ENCODE measurements at regions not wholly inside any gene's neighbourhood (a gene's known extent, or its start where the extent isn't known, plus 50 kb on each side); places are given as distances from the start of the nearest gene placed in this dataset.

DNA sequence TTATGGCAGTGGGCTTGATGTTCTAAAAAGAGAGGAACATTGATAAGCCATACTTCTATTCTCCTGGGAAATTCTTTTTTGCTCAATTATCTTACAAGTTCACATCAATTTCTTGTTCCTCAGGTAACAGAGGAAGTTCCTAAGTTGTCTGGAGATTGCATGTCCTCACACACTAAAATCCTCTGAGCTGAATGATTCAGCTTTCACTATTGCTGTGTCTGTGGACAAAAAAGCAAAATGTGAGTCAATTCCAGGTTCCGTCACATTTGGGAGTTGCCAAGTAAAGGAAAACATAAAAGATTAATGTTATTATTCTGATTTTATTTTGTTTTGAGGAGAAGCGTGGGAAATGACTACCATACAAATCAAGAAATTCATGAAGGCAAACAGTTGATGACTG lies 316.7 kb downstream of the CHRM3 start:
- intact Hi-C loops (cut with DNase I): no loop called here
- Histone ChIP-seq H3K9me3 (no peaks in the 10 kb centered on the region), H3K36me3 (no peaks in the 10 kb centered on the region), H3K4me1 (peaks cover 0 to 3% (median 0%) of the 10 kb centered on the region in 4 donors), H3K27me3 (no peaks in the 10 kb centered on the region), H3K27ac (no peak overlapping the region), H3K4me3 (no peak overlapping the region)
- no peak for DNase-seq
- TF ChIP-seq, protein P1, sequence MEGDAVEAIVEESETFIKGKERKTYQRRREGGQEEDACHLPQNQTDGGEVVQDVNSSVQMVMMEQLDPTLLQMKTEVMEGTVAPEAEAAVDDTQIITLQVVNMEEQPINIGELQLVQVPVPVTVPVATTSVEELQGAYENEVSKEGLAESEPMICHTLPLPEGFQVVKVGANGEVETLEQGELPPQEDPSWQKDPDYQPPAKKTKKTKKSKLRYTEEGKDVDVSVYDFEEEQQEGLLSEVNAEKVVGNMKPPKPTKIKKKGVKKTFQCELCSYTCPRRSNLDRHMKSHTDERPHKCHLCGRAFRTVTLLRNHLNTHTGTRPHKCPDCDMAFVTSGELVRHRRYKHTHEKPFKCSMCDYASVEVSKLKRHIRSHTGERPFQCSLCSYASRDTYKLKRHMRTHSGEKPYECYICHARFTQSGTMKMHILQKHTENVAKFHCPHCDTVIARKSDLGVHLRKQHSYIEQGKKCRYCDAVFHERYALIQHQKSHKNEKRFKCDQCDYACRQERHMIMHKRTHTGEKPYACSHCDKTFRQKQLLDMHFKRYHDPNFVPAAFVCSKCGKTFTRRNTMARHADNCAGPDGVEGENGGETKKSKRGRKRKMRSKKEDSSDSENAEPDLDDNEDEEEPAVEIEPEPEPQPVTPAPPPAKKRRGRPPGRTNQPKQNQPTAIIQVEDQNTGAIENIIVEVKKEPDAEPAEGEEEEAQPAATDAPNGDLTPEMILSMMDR (IDR thresholded peaks at IDR 0.05): no peak
- TF ChIP-seq POLR2A (IDR thresholded peaks at IDR 0.05): no peak
- no peak for TF ChIP-seq POLR2AphosphoS5 (IDR thresholded peaks at IDR 0.05)
- no peak for TF ChIP-seq EP300 (IDR thresholded peaks at IDR 0.05)
- 93 to 94% methylated on average over 2 of the region's 2 CpGs for WGBS, 2 donors

DNA sequence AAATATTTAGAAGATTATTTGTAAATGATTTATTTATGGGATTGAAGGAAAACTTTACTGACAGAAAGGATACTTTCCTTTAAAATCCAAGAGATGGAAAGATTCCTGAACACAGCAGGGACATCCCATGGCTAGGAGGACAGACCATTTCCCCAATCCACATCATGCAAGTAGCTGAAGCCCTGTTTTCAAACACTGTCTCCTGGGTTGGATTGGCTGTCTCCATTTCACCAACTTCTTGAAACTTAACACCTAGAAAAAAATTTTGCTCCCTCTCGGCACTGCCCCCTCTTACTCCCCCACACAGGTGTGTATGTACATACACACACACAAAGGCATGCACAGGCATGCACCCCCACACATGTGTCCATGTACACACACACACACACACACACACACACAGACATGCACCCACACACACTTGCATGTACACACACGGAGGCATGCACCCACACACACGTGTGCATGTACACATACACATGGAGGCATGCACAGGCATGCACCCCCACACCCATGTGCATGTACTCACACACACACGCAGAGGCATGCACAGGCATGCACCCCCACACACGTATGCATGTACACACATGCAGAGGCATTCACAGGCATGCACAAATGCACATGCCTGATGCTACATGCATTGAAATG lies 320.0 kb downstream of the CHRM3 start:
- no peak for DNase-seq
- H3K36me3 ChIP-seq: no peaks in the 10 kb centered on the region
- H3K9me3 ChIP-seq: no peaks in the 10 kb centered on the region
- intact Hi-C loops (cut with DNase I): no loop called here
- H3K27ac ChIP-seq: no peak overlapping the region
- no peaks in the 10 kb centered on the region for H3K27me3 ChIP-seq
- H3K4me1 ChIP-seq: peaks cover 0 to 3% (median 0%) of the 10 kb centered on the region in 4 donors
- TF ChIP-seq, protein P1 (IDR thresholded peaks at IDR 0.05): no peak
- TF ChIP-seq POLR2AphosphoS5 (IDR thresholded peaks at IDR 0.05): no peak
- TF ChIP-seq EP300 (IDR thresholded peaks at IDR 0.05): no peak
- no peak for TF ChIP-seq POLR2A (IDR thresholded peaks at IDR 0.05)
- no peak overlapping the region for H3K4me3 ChIP-seq
- WGBS, 2 donors: 88 to 94% methylated on average over 5 of the region's 5 CpGs

DNA sequence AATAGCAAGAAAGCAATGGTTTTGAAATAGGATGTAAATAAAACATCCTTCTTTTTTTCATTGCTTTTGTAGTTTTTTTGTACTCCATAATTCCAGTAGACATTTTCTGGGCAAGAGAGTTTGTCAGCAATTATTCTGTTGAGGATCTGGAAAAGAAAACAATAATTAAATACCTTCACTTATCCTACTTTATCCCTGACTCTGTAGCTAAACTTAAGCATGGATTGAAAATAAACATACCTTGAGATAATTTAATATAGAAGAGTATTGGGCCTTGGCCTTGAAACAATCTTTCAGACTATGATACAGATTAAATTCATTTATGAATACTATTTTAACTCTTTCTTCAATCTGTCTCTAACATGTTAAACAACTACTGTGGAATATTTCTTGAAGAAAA lies 321.2 kb downstream of the CHRM3 start:
- intact Hi-C loops (cut with DNase I): no loop called here
- Histone ChIP-seq H3K9me3 (no peaks in the 10 kb centered on the region), H3K27me3 (no peaks in the 10 kb centered on the region), H3K36me3 (no peaks in the 10 kb centered on the region), H3K4me1 (peaks cover 0 to 3% (median 0%) of the 10 kb centered on the region in 4 donors), H3K4me3 (no peak overlapping the region), H3K27ac (no peak overlapping the region)
- TF ChIP-seq, protein P1 (IDR thresholded peaks at IDR 0.05): no peak
- TF ChIP-seq POLR2A (IDR thresholded peaks at IDR 0.05) (no peak), POLR2AphosphoS5 (IDR thresholded peaks at IDR 0.05) (no peak), EP300 (IDR thresholded peaks at IDR 0.05) (no peak)
- DNase-seq: no peak

DNA sequence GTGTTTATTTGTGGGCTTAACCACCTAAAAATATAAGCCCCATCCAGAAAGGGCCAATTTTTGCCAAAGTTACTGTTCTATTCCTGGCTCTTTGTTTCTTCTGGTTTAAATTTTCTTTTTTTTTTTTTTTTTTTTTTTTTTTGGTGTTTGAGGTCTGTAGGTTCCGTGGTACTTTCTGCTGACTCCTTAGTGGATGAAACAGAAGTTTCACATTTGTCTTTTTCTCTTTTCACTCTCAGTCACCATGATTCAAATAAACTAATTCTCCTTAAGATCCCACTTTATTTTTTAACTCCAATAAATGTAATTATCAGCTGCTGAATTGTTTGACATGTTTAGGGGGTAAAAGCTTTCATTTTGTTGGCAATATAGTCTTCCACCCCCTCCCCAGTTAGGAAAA lies 322.3 kb downstream of the CHRM3 start:
- TF ChIP-seq POLR2A (IDR thresholded peaks at IDR 0.05): no peak
- TF ChIP-seq EP300 (IDR thresholded peaks at IDR 0.05): no peak
- no peak for TF ChIP-seq POLR2AphosphoS5 (IDR thresholded peaks at IDR 0.05)
- TF ChIP-seq, protein P1 (IDR thresholded peaks at IDR 0.05): no peak
- WGBS, 2 donors: 85 to 100% methylated on average over 1 of the region's 1 CpG
- intact Hi-C loops (cut with DNase I): no loop called here
- H3K9me3 ChIP-seq: no peaks in the 10 kb centered on the region
- H3K27ac ChIP-seq: no peak overlapping the region
- H3K36me3 ChIP-seq: no peaks in the 10 kb centered on the region
- DNase-seq: no peak
- peaks cover 0 to 3% (median 0%) of the 10 kb centered on the region in 4 donors for H3K4me1 ChIP-seq
- H3K27me3 ChIP-seq: no peaks in the 10 kb centered on the region
- H3K4me3 ChIP-seq: no peak overlapping the region

DNA sequence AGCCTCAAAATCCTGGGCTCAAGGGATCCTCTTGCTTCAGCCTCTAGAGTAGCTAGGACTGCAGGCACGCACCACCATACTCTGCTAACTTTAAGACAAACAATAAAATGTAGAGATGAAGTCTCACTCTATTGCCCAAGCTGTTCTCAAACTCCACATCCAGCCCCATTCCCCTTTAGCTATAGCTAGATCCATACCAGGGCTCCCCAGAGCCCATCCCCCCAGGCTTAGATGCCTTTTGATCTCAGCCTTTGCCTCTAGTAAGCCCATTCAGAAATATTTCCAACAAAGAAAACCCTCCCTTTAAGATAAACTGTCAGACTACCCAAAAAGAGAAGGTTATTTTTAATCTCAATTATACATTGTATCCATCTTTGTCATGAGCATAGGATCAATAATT lies 325.4 kb downstream of the CHRM3 start:
- no peak for DNase-seq
- no peaks in the 10 kb centered on the region for H3K9me3 ChIP-seq
- no peaks in the 10 kb centered on the region for H3K36me3 ChIP-seq
- H3K4me3 ChIP-seq: no peak overlapping the region
- no peaks in the 10 kb centered on the region for H3K27me3 ChIP-seq
- intact Hi-C loops (cut with DNase I): no loop called here
- no peak overlapping the region for H3K27ac ChIP-seq
- TF ChIP-seq POLR2AphosphoS5 (IDR thresholded peaks at IDR 0.05) (no peak), POLR2A (IDR thresholded peaks at IDR 0.05) (no peak), EP300 (IDR thresholded peaks at IDR 0.05) (no peak)
- TF ChIP-seq, protein P1 (IDR thresholded peaks at IDR 0.05): no peak
- peaks cover 0 to 6% (median 1%) of the 10 kb centered on the region in 4 donors for H3K4me1 ChIP-seq
- WGBS, 2 donors: 97 to 98% methylated on average over 1 of the region's 1 CpG
